Heart right ventricle (tissue), 16 donors: ENCODE measurements at regions not wholly inside any gene's neighbourhood (a gene's known extent, or its start where the extent isn't known, plus 50 kb on each side); places are given as distances from the start of the nearest gene placed in this dataset.
"Not testable (repeated sequence)": the region's sequence is repeated elsewhere in the genome, so short reads cannot be mapped to it uniquely, and the experiment has no call there.

Source experiments
- ATAC-seq, 8 donors: fragments of 200-7000 bp; cut with Tn5 transposase; one replicate each; pipeline ENCODE4 v1.9.1; 2020; ENCODE audit warnings: mild to moderate bottlenecking in 8 of 8, moderate library complexity in 8 of 8, moderate number of reproducible peaks in 1 of 8
- DNase-seq, 2 donors: peaks; one replicate each; pipeline ENCODE4 v3.0.0-alpha.2; 2020
- H3K27ac ChIP-seq, 10 donors: fragments of 200-600 bp; sonication (generic) in 2 of 10; one replicate each; pipeline versions ENCODE4 v1.5.0 to v1.8.0; 2020 to 2022; ENCODE audit warnings: mild to moderate bottlenecking in 3 of 10
- H3K27me3 ChIP-seq, 7 donors: fragments of 200-600 bp; one replicate each; pipeline ENCODE4 v1.8.0; 2021 to 2022; ENCODE audit warnings: mild to moderate bottlenecking in 2 of 7
- H3K36me3 ChIP-seq, 9 donors: fragments of 200-600 bp; sonication (generic) in 1 of 9; one replicate each; pipeline versions ENCODE4 v1.5.0 to v1.8.0; 2020 to 2022; ENCODE audit warnings: mild to moderate bottlenecking in 2 of 9
- H3K4me1 ChIP-seq, 9 donors: fragments of 200-600 bp; sonication (generic) in 1 of 9; one replicate each; pipeline versions ENCODE4 v1.5.0 to v1.8.0; 2020 to 2022; ENCODE audit warnings: mild to moderate bottlenecking in 4 of 9
- H3K4me3 ChIP-seq, 10 donors: fragments of 200-600 bp; sonication (generic) in 2 of 10; one replicate each; pipeline versions ENCODE4 v1.5.0 to v1.8.0; 2020 to 2022; ENCODE audit warnings: mild to moderate bottlenecking in 7 of 10, moderate library complexity in 2 of 10
- H3K9me3 ChIP-seq, 11 donors: fragments of 200-600 bp in 10 of 11; sonication (generic) in 2 of 11; one replicate each; pipeline versions ENCODE4 v1.5.0 to v1.8.0; 2013 to 2022; ENCODE audit warnings: mild to moderate bottlenecking in 2 of 11, control low read depth in 1 of 11, moderate library complexity in 1 of 11
- CTCF ChIP-seq, 9 donors: fragments of 200-600 bp; sonication (generic) in 2 of 9; IDR thresholded peaks; one replicate each; pipeline versions ENCODE4 v1.5.0 to v1.8.0; 2021 to 2022; ENCODE audit warnings: antibody characterized with exemption in 9 of 9, mild to moderate bottlenecking in 5 of 9, moderate library complexity in 1 of 9
- WGBS, 2 donors: extraction: QIAGEN DNeasy Blood & Tissue Kit; methylation state at CpG; one replicate each; pipeline ENCODE4 v1.1.7; 2013; ENCODE audit warnings: inconsistent platforms in 1 of 2; 5-methylcytosine and 5-hydroxymethylcytosine counted together
- intact Hi-C, 10 donors: fragments of 100-400 bp; cut with DNase I; formaldehyde crosslinking; loops; one replicate each; pipeline versions ENCODE4 v1.11.1 to v1.14.2; 2022
- donor health status: Arrhythmogenic right ventricular cardiomyopathy.
- donor health status: ischemic (EF 13 %, LVEDD 7.1; RV severe dilation, severe dysfunction).
- donor health status: healthy with polysubstance abuse.
- donor health status: DM: no; HTN: yes; CAD: no.
- donor health status: DM: no; HTN: no; CAD: no.
- donor health status: ischemic (EF 25% LVEDD 6.9; RV normal size, moderate dysfunction).
- donor health status: ischemic (EF 25% LVEDD 5.7; RV mildly dilated, moderate dysfunction).
- donor health status: healthy.
- donor health status: DM: yes; HTN: yes; CAD: no.
- donor health status: Ischemic cardiomyopathy.
- donor health status: ischemic (EF 35%, LVEDD 5.7; RV mildly dilated, moderate dysfunction).
- donor health status: nonischemic (EF 11% LVEDD 7.7; RV severe dilation, severe dysfunction).
- donor health status: DM: yes; HTN: yes; CAD: no.
- donor health status: PGD.
- donor health status: ischemic (EF 29% LVEDD 5.4; RV normal size, mild dysfunction).
- donor health status: nonischemic (EF 23%, LVEDD 6.1; RV moderate dilation, normal function).

GRCh38 chr11:96748639-96749370 lies 359.0 kb downstream of the JRKL start:
- no peak for TF ChIP-seq CTCF (IDR thresholded peaks at IDR 0.05)
- H3K27ac ChIP-seq = no peak overlapping the region
- DNase-seq (no peak), ATAC-seq (no peak)
- intact Hi-C loops = no loop called here
- H3K4me3 ChIP-seq = no peak overlapping the region
- no peaks in the 10 kb centered on the region for H3K36me3 ChIP-seq
- peaks cover 0 to 9% (median 0%) of the 10 kb centered on the region in 9 donors for H3K4me1 ChIP-seq
- H3K27me3 ChIP-seq = no peaks in the 10 kb centered on the region
- H3K9me3 ChIP-seq = no peaks in the 10 kb centered on the region
- WGBS, 2 donors = 64 to 74% methylated on average over 2 of the region's 2 CpGs

- intact Hi-C loops, H3K27ac ChIP-seq, H3K27me3 ChIP-seq, H3K9me3 ChIP-seq, DNase-seq, H3K4me1 ChIP-seq, H3K36me3 ChIP-seq, ATAC-seq, H3K4me3 ChIP-seq: not testable (repeated sequence)
- 89 to 99% methylated on average over 2 of the region's 2 CpGs for WGBS, 2 donors
Observed at GRCh38 chr11:96751807-96752206, 362.0 kb downstream of the JRKL start.

- intact Hi-C loops = no loop called here
- no peak overlapping the region for H3K4me3 ChIP-seq
- no peak for DNase-seq
- H3K27ac ChIP-seq = no peak overlapping the region
- H3K4me1 ChIP-seq = peaks cover 0 to 9% (median 0%) of the 10 kb centered on the region in 9 donors
- peaks cover 0 to 4% (median 0%) of the 10 kb centered on the region in 11 donors for H3K9me3 ChIP-seq
- H3K27me3 ChIP-seq = no peaks in the 10 kb centered on the region
- 64% methylated on average over 2 of the region's 2 CpGs for WGBS, 2 donors
- ATAC-seq = no peak
- no peak for TF ChIP-seq CTCF (IDR thresholded peaks at IDR 0.05)
- H3K36me3 ChIP-seq = no peaks in the 10 kb centered on the region
Observed at GRCh38 chr11:96752221-96752620, 362.4 kb downstream of the JRKL start.

- H3K27ac ChIP-seq = no peak overlapping the region
- 51 to 59% methylated on average over 2 of the region's 2 CpGs for WGBS, 2 donors
- H3K9me3 ChIP-seq = peaks cover 0 to 4% (median 0%) of the 10 kb centered on the region in 11 donors
- ATAC-seq = no peak
- no peaks in the 10 kb centered on the region for H3K36me3 ChIP-seq
- DNase-seq = no peak
- peaks cover 0 to under 1% (median 0%) of the 10 kb centered on the region in 9 donors for H3K4me1 ChIP-seq
- intact Hi-C loops = no loop called here
- H3K27me3 ChIP-seq = no peaks in the 10 kb centered on the region
- no peak overlapping the region for H3K4me3 ChIP-seq
- no peak for TF ChIP-seq CTCF (IDR thresholded peaks at IDR 0.05)
Observed at GRCh38 chr11:96753997-96754396, 364.2 kb downstream of the JRKL start.

- Histone ChIP-seq H3K4me1 (no peaks in the 10 kb centered on the region), H3K27me3 (no peaks in the 10 kb centered on the region), H3K27ac (no peak overlapping the region), H3K4me3 (no peak overlapping the region), H3K9me3 (peaks cover 0 to 4% (median 0%) of the 10 kb centered on the region in 11 donors), H3K36me3 (no peaks in the 10 kb centered on the region)
- intact Hi-C loops = no loop called here
- TF ChIP-seq CTCF (IDR thresholded peaks at IDR 0.05) = no peak
- DNase-seq (no peak), ATAC-seq (no peak)
- 80 to 81% methylated on average over 2 of the region's 2 CpGs for WGBS, 2 donors
Observed at GRCh38 chr11:96755209-96755608, 365.4 kb downstream of the JRKL start.
